ENCODE measurements at regions not wholly inside any gene's neighbourhood (a gene's known extent, or its start where the extent isn't known, plus 50 kb on each side); places are given as distances from the start of the nearest gene placed in this dataset.

DNA sequence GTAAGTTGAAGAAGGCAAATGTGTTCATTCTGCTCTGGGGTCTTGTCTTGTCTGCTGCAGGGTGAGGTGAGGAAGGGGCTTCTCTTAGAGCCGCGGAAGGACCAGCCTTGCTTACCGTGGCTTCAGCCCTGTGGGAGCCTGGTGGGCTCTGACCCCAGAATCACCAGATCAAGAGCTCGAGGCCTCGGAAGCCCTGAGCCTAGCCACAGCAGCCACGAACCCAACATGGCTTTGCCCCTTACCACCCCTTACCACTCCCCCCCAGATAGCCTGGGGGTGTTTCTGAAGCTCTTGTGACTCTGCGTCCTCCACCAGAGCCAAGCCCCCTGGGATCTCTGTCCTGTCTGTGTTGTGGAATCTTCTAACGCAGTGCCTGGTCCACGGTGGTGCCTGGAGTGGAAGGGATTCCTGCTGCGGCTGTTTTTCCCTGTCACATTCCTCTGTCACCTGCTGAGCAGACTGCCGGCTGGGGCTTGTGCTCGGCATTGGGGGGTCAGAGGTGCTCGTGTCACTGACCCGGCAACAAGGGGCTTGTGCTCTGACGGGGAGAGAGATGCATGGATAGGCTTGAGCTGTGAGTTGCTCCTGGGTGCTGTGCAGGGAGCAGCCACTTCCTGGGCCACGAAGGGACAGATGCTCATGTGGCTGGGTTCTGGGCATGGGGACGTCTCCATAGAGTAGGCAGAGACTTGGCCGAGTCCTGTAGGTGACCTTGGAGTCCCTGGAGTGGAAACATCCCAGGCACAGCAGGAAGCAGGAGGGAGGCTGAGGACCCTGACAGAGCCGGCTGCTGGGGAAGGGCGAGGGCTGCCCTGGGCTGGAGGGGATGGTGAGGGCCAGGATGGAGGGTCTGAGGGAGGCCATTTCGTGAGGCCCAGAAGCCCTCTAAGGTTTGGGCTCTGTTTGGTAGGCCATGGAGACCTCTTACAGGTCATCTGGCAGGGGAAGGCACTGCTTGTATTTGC lies 316.0 kb downstream of the QKI start:
- TF ChIP-seq, protein P1, sequence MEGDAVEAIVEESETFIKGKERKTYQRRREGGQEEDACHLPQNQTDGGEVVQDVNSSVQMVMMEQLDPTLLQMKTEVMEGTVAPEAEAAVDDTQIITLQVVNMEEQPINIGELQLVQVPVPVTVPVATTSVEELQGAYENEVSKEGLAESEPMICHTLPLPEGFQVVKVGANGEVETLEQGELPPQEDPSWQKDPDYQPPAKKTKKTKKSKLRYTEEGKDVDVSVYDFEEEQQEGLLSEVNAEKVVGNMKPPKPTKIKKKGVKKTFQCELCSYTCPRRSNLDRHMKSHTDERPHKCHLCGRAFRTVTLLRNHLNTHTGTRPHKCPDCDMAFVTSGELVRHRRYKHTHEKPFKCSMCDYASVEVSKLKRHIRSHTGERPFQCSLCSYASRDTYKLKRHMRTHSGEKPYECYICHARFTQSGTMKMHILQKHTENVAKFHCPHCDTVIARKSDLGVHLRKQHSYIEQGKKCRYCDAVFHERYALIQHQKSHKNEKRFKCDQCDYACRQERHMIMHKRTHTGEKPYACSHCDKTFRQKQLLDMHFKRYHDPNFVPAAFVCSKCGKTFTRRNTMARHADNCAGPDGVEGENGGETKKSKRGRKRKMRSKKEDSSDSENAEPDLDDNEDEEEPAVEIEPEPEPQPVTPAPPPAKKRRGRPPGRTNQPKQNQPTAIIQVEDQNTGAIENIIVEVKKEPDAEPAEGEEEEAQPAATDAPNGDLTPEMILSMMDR (IDR thresholded peaks at IDR 0.05) = no peak
- TF ChIP-seq POLR2A (IDR thresholded peaks at IDR 0.05) = no peak
